Right lobe of liver (tissue), 4 donors: ENCODE measurements at regions not wholly inside any gene's neighbourhood (a gene's known extent, or its start where the extent isn't known, plus 50 kb on each side); places are given as distances from the start of the nearest gene placed in this dataset.

ENCODE experiments used
- CTCF ChIP-seq, 4 donors: fragments of 200-600 bp in 3 of 4; fragments of 450-650 bp in 1 of 4; IDR thresholded peaks; one replicate each; pipeline versions ENCODE4 v1.5.1 to v1.8.0; 2016 to 2022; ENCODE audit warnings: antibody characterized with exemption in 4 of 4, mild to moderate bottlenecking in 2 of 4
- POLR2A ChIP-seq: fragments of 450-650 bp; IDR thresholded peaks from one replicate; pipeline ENCODE4 v1.6.1; 2017; ENCODE audit warnings: antibody characterized with exemption, mild to moderate bottlenecking
- donor health status: DM: no; HTN: no; CAD: no.
- donor health status: DM: no; HTN: no; CAD: no.
- donor health status: DM: no; HTN: yes; CAD: no.

GRCh38 chr9:99436616-99437015, 214.5 kb downstream of the SEC61B start:
- TF ChIP-seq POLR2A (no peak), CTCF (IDR thresholded peaks at IDR 0.05) (no peak)
